Breast epithelium (tissue), 3 donors: ENCODE measurements at regions not wholly inside any gene's neighbourhood (a gene's known extent, or its start where the extent isn't known, plus 50 kb on each side); places are given as distances from the start of the nearest gene placed in this dataset.

Source experiments
- POLR2A ChIP-seq: fragments of 450-650 bp; IDR thresholded peaks from one replicate; pipeline ENCODE4 v1.6.1; 2016; ENCODE audit warnings: antibody characterized with exemption, mild to moderate bottlenecking, moderate library complexity
- POLR2AphosphoS5 ChIP-seq, 3 donors: sonication (generic); formaldehyde crosslinking; IDR thresholded peaks; one replicate each; pipeline ENCODE4 v1.6.1; 2017; ENCODE audit warnings: antibody characterized with exemption in 3 of 3
- TF ChIP-seq, protein P1 (sequence below), 3 donors: fragments of 450-650 bp; IDR thresholded peaks; one replicate each; pipeline ENCODE4 v1.5.1; 2016 to 2017; ENCODE audit warnings: antibody characterized with exemption in 3 of 3, mild to moderate bottlenecking in 3 of 3, moderate library complexity in 3 of 3

GRCh38 chr9:96159596-96159995 lies 142.4 kb downstream of the HSD17B3 start:
- TF ChIP-seq, protein P1, sequence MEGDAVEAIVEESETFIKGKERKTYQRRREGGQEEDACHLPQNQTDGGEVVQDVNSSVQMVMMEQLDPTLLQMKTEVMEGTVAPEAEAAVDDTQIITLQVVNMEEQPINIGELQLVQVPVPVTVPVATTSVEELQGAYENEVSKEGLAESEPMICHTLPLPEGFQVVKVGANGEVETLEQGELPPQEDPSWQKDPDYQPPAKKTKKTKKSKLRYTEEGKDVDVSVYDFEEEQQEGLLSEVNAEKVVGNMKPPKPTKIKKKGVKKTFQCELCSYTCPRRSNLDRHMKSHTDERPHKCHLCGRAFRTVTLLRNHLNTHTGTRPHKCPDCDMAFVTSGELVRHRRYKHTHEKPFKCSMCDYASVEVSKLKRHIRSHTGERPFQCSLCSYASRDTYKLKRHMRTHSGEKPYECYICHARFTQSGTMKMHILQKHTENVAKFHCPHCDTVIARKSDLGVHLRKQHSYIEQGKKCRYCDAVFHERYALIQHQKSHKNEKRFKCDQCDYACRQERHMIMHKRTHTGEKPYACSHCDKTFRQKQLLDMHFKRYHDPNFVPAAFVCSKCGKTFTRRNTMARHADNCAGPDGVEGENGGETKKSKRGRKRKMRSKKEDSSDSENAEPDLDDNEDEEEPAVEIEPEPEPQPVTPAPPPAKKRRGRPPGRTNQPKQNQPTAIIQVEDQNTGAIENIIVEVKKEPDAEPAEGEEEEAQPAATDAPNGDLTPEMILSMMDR (IDR thresholded peaks at IDR 0.05), result no peak
- TF ChIP-seq POLR2A, result no peak
- TF ChIP-seq POLR2AphosphoS5 (IDR thresholded peaks at IDR 0.05), result no peak
